EL (cell line): ENCODE measurements at regions not wholly inside any gene's neighbourhood (a gene's known extent, or its start where the extent isn't known, plus 50 kb on each side); places are given as distances from the start of the nearest gene placed in this dataset.
"Not testable (repeated sequence)": the region's sequence is repeated elsewhere in the genome, so short reads cannot be mapped to it uniquely, and the experiment has no call there.

Experiments used
- DNase-seq: peaks from one replicate; pipeline ENCODE4 v3.0.0-alpha.2; 2016

GRCh38 chr14:83271663-83272062 lies 1738.0 kb upstream of the SEL1L start:
- DNase-seq, result no peak

GRCh38 chr14:83280719-83281118 lies 1747.1 kb upstream of the SEL1L start:
- no peak for DNase-seq

GRCh38 chr14:83282706-83283105 lies 1749.1 kb upstream of the SEL1L start:
- DNase-seq, result no peak

DNA sequence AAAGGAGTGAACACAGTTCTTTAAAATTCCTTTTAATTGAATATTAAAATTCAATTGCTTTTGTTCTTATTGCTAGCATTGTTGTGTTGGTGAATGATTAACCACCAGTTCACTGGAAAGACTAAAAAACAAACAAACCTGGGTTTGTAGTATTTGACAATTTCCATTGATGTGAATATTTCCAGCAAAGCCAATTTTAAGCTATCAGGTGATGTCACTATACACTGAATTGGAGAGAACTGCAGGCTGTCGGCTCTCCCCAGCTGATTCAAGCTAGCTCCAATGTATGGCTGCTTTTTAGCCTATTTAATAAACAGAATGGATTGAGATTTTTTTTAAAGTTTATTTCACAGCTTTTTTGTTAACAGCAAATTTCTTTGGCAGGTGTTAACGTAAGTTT lies 1753.6 kb upstream of the SEL1L start:
- DNase-seq, result no peak

GRCh38 chr14:83289390-83289789 lies 1755.7 kb upstream of the SEL1L start:
- DNase-seq, result no peak

GRCh38 chr14:83289896-83290295 lies 1756.2 kb upstream of the SEL1L start:
- DNase-seq, result peak; percentile 24

DNA sequence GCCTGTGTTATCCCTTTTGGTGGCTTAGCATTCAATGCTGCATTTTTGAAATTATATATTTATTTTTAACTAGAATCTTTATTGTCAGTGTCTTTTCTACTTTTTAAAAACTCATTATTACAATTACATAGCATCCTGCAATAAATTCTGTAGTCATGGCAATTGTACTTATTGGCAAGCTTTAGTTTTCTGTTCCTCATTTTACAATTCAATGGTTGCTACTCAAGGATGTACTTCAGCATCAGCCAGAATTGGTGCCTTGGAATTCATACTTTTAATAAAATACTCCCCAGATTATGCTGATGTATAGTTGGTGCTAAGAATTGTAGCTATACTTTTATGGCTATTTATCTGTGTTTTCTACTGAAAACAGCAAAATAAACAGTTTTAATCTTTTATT lies 1756.8 kb upstream of the SEL1L start:
- DNase-seq, result no peak

- peak; percentile 26 for DNase-seq
Observed at GRCh38 chr14:83291714-83292113, 1758.1 kb upstream of the SEL1L start.

- DNase-seq, result peak; percentile 66
Observed at GRCh38 chr14:83294941-83295340, 1761.3 kb upstream of the SEL1L start.

DNA sequence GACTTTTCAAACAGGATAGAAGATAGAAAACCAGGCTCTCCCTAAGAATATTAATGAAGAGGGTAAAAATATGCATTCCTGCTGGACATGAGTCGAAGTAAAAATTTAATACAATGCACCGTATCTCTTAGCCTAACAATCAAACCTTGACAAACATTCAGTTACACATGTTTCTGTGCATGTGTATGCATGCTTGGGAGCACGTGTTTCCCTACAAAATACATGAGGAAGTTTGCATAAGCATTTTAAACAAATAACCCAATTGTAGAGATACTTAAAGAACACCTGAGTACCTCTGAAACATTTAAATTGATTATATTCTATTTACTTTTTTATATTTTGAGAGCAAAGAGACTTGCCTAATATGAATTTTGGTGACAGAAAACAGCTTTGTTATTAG lies 1763.7 kb upstream of the SEL1L start:
- no peak for DNase-seq

DNA sequence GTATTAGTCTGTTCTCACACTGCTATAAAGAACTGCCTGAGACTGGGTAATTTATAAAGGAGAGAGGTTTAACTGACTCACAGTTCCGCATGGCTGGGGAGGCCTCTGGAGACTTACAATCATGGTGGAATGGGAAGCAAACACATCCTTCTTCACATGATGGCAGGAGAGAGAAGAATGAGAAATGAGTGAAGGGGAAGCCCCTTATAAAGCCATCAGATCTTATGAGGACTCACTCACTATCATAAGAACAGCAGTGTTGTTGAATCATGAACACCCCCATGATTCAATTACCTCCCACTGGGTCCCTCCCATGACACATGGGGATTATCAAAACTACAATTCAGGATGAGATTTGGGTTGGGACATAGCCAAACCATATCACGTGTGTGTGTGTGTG lies 1764.4 kb upstream of the SEL1L start:
- not testable (repeated sequence) for DNase-seq

- DNase-seq, result peak; percentile 39
Observed at GRCh38 chr14:83300476-83301064, 1766.9 kb upstream of the SEL1L start.

GRCh38 chr14:83301791-83302190 lies 1768.1 kb upstream of the SEL1L start:
- no peak for DNase-seq

- no peak for DNase-seq
Observed at GRCh38 chr14:83309211-83309610, 1775.6 kb upstream of the SEL1L start.

DNA sequence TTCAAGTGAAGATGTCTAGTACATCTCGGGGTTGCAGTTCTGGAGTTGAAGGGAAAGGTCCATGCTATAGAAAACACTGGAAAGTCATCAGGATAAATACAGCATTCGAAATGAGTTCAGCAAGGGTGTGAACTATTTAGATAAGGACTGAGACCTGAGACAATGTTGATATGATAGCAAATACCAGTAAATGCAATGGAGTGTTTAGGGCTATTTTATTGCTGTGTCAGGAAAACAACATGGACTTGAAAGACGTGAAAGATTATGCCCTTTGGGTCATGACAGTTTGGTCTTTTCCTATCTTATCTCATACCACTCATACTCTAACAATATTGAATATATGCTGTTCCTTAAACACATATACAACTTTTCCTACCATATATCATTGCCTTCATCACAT lies 1776.2 kb upstream of the SEL1L start:
- no peak for DNase-seq

GRCh38 chr14:83312511-83312910 lies 1778.9 kb upstream of the SEL1L start:
- DNase-seq, result peak; percentile 57

DNA sequence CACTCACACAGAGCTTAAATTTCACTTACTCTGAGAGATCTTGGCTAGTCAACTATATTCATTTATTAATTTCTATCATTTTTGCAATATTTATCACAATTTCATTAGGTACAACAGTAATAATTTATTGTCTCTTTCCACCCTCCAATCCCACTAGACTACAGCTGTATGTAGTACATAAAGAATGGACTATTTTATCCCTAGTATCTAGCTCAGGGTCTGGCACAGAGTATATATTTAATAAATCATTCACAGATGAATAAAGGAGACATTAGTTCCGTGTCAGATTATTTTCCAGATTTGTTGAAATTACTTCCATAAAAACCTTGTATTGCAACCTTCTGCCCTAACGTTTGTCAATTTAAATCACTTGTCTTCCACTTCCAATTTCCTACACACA lies 1781.1 kb upstream of the SEL1L start:
- no peak for DNase-seq

- no peak for DNase-seq
Observed at GRCh38 chr14:83316356-83316755, 1782.7 kb upstream of the SEL1L start.

DNA sequence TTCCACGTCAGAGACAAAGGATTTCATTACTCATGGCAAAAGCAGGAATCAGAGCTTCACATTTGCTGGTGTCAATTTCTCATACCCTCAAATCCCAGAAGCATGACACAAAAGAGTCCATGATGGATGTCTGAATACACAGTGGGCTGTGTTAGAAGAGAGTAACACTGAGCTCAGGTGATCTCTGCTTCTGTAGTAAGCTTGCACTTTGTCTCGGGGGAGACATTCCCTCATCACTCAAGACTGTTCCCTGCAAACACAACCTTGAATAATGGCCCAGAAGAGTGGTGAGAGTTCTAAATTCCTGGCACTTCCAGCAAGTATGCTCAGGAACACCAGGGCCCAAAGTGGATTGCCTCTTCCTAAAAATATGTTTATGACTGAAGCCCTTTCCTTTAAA lies 1787.2 kb upstream of the SEL1L start:
- no peak for DNase-seq

GRCh38 chr14:83331513-83331912 lies 1797.9 kb upstream of the SEL1L start:
- DNase-seq, result no peak

DNA sequence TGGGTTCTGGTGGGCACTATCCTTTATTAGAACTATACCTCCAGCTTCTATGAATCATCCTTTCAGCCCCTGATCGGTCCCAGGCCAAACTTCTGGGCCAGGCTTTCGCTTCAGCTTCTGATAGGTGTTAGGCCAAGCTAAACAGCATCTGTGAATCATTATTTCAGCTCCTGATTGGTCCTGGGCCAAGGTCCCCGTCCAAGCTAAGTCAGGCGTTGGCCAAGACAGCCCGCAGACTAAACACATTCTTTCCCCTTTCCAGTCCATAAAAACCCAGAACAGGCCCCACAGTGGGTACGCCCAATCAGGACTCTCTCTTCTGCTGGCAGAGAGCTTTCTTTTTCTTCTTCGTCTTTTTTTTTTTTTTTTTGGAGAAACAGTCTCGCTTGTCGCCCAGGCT lies 1808.9 kb upstream of the SEL1L start:
- no peak for DNase-seq

DNA sequence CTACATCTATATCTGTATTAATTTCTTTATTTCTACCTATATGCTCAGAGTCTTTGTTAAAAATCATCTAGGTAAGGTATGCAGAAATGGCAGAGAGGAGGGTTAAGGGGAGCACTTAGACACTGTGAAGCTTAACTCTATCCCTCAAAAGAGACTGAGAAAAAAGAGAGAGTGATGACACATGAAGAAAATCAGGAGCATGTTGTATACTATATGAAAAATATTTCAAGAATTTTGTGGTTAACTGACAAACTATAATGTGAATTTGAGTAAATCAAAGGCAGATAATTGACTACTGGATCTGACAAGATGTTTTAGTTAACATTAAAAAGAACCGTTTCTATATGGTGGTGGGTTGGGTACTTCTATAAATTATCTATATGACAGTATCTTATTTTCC lies 1814.2 kb upstream of the SEL1L start:
- DNase-seq, result peak; percentile 63

DNA sequence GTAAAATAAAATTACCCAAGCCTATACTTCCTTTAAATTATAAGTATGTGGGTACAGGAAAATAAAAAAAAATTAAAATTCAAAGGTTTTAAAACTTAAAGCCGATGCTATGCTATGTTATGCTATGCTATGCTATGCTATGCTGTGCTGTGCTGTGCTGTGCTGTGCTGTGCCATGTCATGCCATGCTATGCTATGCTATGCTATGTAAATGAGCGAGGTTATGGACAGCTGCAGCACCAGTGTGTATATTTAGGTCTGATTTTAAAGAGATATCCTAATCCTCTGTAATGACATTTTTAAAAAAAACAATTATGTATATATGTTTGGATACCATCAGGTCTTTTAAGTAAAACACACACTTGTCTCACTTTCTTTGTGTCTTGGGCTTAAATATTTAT lies 1822.0 kb upstream of the SEL1L start:
- DNase-seq, result no peak

DNA sequence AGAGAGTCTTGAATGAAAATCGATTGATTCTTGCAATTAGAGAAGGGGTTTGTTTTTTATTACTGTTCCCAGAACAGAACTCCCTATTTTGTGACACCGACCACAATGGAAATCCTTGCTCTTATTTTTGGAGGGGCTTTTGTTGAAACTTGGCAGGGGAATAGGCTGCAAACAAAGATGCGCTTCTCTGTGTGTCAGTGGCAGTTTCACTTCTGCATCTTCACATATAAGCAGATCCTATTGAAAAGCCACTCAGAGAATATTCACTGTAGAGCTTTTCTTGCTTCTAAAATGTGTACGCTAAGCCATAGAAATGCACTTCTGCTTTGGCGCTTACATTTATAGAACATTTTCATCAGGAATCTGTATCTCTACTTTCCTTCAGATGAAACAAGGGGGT lies 1822.4 kb upstream of the SEL1L start:
- DNase-seq, result no peak

- no peak for DNase-seq
Observed at GRCh38 chr14:83372271-83372670, 1838.6 kb upstream of the SEL1L start.

- DNase-seq, result no peak
Observed at GRCh38 chr14:83379436-83379835, 1845.8 kb upstream of the SEL1L start.
